ENCODE measurements at regions not wholly inside any gene's neighbourhood (a gene's known extent, or its start where the extent isn't known, plus 50 kb on each side); places are given as distances from the start of the nearest gene placed in this dataset.

DNA sequence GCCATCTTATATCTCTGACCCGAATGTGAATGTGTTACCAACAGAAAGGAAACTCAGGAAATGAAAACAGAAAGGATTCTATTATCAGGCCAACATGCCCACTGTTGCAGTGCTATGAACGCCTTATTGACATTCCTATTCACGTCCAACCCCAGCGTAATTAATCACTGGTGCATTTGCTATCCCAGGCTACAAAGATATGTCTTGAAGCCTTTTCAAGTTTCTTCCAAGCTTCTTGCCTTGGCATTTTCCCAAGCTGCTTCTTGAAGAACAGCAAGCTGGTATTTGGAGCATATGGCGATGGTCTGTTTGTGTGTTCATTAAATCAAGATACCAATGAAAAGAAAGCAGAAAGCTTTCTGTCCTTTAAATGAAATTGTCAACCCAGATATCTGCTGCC, 579.2 kb upstream of the ZNF462 start:
- TF ChIP-seq TAF1 (IDR thresholded peaks at IDR 0.05; ENCODE audit: borderline replicate concordance, insufficient read depth, low read length) (no peak), POLR2AphosphoS5 (IDR thresholded peaks at IDR 0.05; ENCODE audit: low read depth, low read length) (no peak), REST (IDR thresholded peaks at IDR 0.05; ENCODE audit: insufficient read depth in 1 of 2, low read depth in 2 of 2, low read length in 2 of 2) (no peak), SIN3A (IDR thresholded peaks at IDR 0.05; ENCODE audit: borderline replicate concordance, insufficient read depth, low read length) (no peak)

Data from PFSK-1 (cell line).